22Rv1 (cell line): ENCODE measurements at regions not wholly inside any gene's neighbourhood (a gene's known extent, or its start where the extent isn't known, plus 50 kb on each side); places are given as distances from the start of the nearest gene placed in this dataset.

Source experiments
- CTCF ChIP-seq: fragments of 450-650 bp; IDR thresholded peaks from 2 replicates; pipeline ENCODE4 v1.5.1; 2017; ENCODE audit warnings: mild to moderate bottlenecking
- ZFX ChIP-seq: fragments of 450-650 bp; IDR thresholded peaks from 2 replicates; pipeline ENCODE4 v1.6.1; 2017; ENCODE audit warnings: antibody characterized with exemption, borderline replicate concordance

DNA sequence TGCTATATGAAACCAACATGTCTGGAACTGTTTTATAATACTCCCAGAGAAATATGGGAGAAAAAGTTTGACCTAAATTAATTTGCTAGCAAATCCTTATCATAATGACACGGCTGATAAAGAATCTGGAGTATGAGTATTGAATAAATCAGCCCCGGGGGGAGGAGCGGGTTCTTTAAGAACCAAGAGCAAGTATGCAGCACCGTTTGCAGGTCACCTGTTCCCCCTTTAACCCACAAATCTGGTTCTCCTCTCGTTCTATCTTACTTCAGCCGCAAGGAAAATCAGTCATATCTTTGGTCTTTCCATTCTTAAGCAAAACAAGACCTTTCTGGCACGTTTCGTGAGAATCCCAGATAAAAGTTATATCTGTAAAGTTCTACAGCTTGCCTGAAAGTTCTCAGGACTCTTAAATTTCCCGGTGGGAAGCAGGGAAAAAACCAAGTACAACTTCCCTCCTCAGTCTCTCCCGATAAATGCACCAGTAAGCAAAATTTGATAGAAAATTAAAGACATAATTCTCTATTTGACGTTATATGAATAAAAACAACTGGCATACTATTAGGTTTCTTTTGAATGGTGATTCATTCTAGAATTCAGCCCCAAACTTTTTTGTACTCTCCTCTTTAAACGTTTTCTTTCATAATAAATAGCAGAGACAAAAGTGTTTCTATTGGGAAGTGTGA, 348.6 kb downstream of the ZBBX start:
- no peak for TF ChIP-seq CTCF
- TF ChIP-seq ZFX = no peak
